ENCODE measurements at regions not wholly inside any gene's neighbourhood (a gene's known extent, or its start where the extent isn't known, plus 50 kb on each side); places are given as distances from the start of the nearest gene placed in this dataset.

DNA sequence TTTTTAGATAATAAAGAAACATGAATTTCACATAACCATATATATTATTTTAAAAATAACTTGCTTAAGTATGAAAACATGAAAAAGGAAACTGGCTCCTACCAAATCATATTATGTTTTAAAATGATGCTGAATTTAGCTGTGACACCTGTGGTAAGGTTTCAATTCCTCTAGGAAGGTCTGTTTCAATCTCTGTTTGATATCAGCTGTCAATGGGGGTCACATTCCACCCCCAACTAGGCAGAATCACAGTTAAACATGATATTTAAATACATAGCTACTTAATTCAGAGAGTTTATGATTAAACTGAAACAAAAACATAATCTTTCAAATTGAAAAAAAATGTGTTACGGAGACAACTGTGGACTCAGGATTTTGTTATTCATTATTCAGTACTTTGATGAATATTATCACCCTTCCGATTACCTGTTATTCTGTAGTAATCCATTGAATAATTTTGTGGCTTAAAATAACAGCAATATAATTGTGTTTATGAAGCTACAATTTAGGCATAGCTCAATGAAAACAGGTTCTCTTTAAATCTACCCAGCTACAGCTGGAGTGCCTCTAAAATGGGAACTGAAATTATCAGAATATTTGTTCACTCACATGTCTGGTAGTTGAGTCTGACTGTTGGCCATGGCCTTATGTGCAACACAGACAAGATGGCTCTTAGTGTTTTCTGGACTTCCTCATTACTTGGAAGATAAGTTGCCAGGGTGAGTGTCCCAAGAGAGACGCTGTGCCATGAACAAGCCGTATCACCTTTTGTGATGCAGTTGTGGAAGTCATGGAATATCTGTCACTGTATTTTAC lies 244.6 kb upstream of the ANO3 start:
- TF ChIP-seq, protein P1, sequence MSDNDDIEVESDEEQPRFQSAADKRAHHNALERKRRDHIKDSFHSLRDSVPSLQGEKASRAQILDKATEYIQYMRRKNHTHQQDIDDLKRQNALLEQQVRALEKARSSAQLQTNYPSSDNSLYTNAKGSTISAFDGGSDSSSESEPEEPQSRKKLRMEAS (CRISPR knock-in tag; IDR thresholded peaks at IDR 0.05): no peak
- TF ChIP-seq, protein P2, sequence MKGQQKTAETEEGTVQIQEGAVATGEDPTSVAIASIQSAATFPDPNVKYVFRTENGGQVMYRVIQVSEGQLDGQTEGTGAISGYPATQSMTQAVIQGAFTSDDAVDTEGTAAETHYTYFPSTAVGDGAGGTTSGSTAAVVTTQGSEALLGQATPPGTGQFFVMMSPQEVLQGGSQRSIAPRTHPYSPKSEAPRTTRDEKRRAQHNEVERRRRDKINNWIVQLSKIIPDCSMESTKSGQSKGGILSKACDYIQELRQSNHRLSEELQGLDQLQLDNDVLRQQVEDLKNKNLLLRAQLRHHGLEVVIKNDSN (CRISPR knock-in tag; IDR thresholded peaks at IDR 0.05): no peak
- TF ChIP-seq NR1H2 (CRISPR knock-in tag; IDR thresholded peaks at IDR 0.05): no peak
- no peak for TF ChIP-seq NFATC4 (CRISPR knock-in tag; IDR thresholded peaks at IDR 0.05)
- TF ChIP-seq PRRX2 (CRISPR knock-in tag; IDR thresholded peaks at IDR 0.05): no peak
- TF ChIP-seq, protein P3, sequence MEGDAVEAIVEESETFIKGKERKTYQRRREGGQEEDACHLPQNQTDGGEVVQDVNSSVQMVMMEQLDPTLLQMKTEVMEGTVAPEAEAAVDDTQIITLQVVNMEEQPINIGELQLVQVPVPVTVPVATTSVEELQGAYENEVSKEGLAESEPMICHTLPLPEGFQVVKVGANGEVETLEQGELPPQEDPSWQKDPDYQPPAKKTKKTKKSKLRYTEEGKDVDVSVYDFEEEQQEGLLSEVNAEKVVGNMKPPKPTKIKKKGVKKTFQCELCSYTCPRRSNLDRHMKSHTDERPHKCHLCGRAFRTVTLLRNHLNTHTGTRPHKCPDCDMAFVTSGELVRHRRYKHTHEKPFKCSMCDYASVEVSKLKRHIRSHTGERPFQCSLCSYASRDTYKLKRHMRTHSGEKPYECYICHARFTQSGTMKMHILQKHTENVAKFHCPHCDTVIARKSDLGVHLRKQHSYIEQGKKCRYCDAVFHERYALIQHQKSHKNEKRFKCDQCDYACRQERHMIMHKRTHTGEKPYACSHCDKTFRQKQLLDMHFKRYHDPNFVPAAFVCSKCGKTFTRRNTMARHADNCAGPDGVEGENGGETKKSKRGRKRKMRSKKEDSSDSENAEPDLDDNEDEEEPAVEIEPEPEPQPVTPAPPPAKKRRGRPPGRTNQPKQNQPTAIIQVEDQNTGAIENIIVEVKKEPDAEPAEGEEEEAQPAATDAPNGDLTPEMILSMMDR (IDR thresholded peaks at IDR 0.05): no peak
- TF ChIP-seq, protein P4, sequence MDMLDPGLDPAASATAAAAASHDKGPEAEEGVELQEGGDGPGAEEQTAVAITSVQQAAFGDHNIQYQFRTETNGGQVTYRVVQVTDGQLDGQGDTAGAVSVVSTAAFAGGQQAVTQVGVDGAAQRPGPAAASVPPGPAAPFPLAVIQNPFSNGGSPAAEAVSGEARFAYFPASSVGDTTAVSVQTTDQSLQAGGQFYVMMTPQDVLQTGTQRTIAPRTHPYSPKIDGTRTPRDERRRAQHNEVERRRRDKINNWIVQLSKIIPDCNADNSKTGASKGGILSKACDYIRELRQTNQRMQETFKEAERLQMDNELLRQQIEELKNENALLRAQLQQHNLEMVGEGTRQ (CRISPR knock-in tag; IDR thresholded peaks at IDR 0.05): no peak
- TF ChIP-seq ESRRA (CRISPR knock-in tag; IDR thresholded peaks at IDR 0.05; ENCODE audit: borderline replicate concordance): no peak
